A673 (cell line): ENCODE measurements at regions not wholly inside any gene's neighbourhood (a gene's known extent, or its start where the extent isn't known, plus 50 kb on each side); places are given as distances from the start of the nearest gene placed in this dataset.

Experiments used
- BruUV-seq: library from RNA; stranded (reverse); fragments of 400-500 nt; replicated peaks from 2 replicates; lab custom pipeline; 2021; lab: Mats Ljungman, UMichigan
- CTCF ChIA-PET: fragments of 300-600 bp; sonication (Branson Sonifier 250); formaldehyde crosslinking; loops from one replicate; lab custom pipeline; 2022; ENCODE audit warnings: antibody characterized with exemption; lab: Charles Lee
- POLR2A ChIA-PET: fragments of 300-600 bp; sonication (Branson Sonifier 250); formaldehyde crosslinking; loops from one replicate; lab custom pipeline; 2022; ENCODE audit warnings: antibody characterized with exemption; ENCODE audit not compliant: low non-redundant PET; lab: Charles Lee
- DNase-seq: peaks from one replicate; pipeline ENCODE4 v3.0.0-alpha.2; 2015; ENCODE audit warnings: low spot score
- H3K27ac ChIP-seq: fragments of 200-600 bp; sonication (generic); 2 replicates; pipeline ENCODE4 v1.5.1; 2016; ENCODE audit warnings: mixed run types, low read depth, mild to moderate bottlenecking, mixed read lengths, antibody characterized with exemption, low read length; ENCODE audit not compliant: poor library complexity, severe bottlenecking
- H3K27me3 ChIP-seq: fragments of 200-600 bp; sonication (generic); replicated peaks from 2 replicates; pipeline ENCODE4 v1.6.1; 2017; ENCODE audit warnings: mixed run types, low read depth, mild to moderate bottlenecking, mixed read lengths, antibody characterized with exemption, low read length; ENCODE audit not compliant: insufficient read depth, poor library complexity
- H3K36me3 ChIP-seq: fragments of 200-600 bp; sonication (generic); 2 replicates; pipeline ENCODE4 v1.6.1; 2016; ENCODE audit warnings: mixed run types, mild to moderate bottlenecking, mixed read lengths, antibody characterized with exemption, low read length; ENCODE audit not compliant: insufficient read depth, poor library complexity, severe bottlenecking
- H3K4me1 ChIP-seq: fragments of 200-600 bp; sonication (generic); 2 replicates; pipeline ENCODE4 v1.6.1; 2017; ENCODE audit warnings: mixed run types, mild to moderate bottlenecking, mixed read lengths, antibody characterized with exemption, low read length; ENCODE audit not compliant: insufficient read depth, poor library complexity, severe bottlenecking
- H3K4me3 ChIP-seq: fragments of 200-600 bp; sonication (generic); 2 replicates; pipeline ENCODE4 v1.5.1; 2016; ENCODE audit warnings: low read depth, mixed run types, mild to moderate bottlenecking, mixed read lengths, low read length; ENCODE audit not compliant: poor library complexity, severe bottlenecking
- H3K9me3 ChIP-seq: fragments of 200-600 bp; sonication (generic); 2 replicates; pipeline ENCODE4 v1.6.1; 2016; ENCODE audit warnings: mixed run types, low read depth, mild to moderate bottlenecking, mixed read lengths, antibody characterized with exemption, low read length; ENCODE audit not compliant: poor library complexity, severe bottlenecking
- EZH2 ChIP-seq: fragments of 200-600 bp; sonication (generic); IDR thresholded peaks from 2 replicates; pipeline ENCODE4 v1.6.1; 2017; ENCODE audit warnings: borderline replicate concordance, low read depth, mild to moderate bottlenecking, mixed read lengths, antibody characterized with exemption, low read length; ENCODE audit not compliant: poor library complexity, severe bottlenecking
- intact Hi-C: fragments of 100-400 bp; cut with micrococcal nuclease; formaldehyde crosslinking; loops from one replicate; pipeline ENCODE4 v1.10.0; 2022; ENCODE audit not compliant: unreplicated experiment
- TF ChIP-seq, protein P1 (sequence below): fragments of 300-800, 200-600 bp; sonication (generic); conservative IDR thresholded peaks from 2 replicates; pipeline ENCODE4 v1.5.1; 2017; ENCODE audit warnings: low read depth, mild to moderate bottlenecking, antibody characterized with exemption, low read length, moderate library complexity, mixed read lengths

DNA sequence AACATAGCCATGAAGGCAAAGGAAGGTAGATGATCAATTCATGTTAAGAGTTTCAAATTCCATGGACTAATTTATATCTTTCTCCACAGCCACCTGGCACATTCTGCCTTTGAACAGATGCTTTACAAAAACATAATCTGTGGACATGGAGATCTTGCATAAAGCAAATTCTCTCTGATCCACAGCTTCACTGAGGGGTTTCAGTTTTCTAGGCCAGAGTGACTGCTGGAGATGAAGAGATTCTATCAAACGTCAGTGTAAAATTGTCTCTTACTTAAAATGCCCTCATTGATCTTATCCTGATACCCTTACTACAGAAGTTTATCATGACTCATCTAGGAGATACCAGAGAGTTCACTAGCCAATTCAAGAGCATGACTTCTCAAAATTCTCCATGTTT lies 291.6 kb downstream of the DAD1 start:
- no peaks in the 10 kb centered on the region for H3K36me3 ChIP-seq
- H3K4me1 ChIP-seq = no peaks in the 10 kb centered on the region
- ChIA-PET POLR2A (no interaction called here), CTCF (no interaction called here)
- H3K27ac ChIP-seq = no peak overlapping the region
- BruUV-seq = no TSS peak
- no peaks in the 10 kb centered on the region for H3K27me3 ChIP-seq
- no peak overlapping the region for H3K4me3 ChIP-seq
- no peak for DNase-seq
- TF ChIP-seq, protein P1, sequence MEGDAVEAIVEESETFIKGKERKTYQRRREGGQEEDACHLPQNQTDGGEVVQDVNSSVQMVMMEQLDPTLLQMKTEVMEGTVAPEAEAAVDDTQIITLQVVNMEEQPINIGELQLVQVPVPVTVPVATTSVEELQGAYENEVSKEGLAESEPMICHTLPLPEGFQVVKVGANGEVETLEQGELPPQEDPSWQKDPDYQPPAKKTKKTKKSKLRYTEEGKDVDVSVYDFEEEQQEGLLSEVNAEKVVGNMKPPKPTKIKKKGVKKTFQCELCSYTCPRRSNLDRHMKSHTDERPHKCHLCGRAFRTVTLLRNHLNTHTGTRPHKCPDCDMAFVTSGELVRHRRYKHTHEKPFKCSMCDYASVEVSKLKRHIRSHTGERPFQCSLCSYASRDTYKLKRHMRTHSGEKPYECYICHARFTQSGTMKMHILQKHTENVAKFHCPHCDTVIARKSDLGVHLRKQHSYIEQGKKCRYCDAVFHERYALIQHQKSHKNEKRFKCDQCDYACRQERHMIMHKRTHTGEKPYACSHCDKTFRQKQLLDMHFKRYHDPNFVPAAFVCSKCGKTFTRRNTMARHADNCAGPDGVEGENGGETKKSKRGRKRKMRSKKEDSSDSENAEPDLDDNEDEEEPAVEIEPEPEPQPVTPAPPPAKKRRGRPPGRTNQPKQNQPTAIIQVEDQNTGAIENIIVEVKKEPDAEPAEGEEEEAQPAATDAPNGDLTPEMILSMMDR = no peak
- TF ChIP-seq EZH2 = no peak
- intact Hi-C loops = no loop called here
- no peaks in the 10 kb centered on the region for H3K9me3 ChIP-seq

DNA sequence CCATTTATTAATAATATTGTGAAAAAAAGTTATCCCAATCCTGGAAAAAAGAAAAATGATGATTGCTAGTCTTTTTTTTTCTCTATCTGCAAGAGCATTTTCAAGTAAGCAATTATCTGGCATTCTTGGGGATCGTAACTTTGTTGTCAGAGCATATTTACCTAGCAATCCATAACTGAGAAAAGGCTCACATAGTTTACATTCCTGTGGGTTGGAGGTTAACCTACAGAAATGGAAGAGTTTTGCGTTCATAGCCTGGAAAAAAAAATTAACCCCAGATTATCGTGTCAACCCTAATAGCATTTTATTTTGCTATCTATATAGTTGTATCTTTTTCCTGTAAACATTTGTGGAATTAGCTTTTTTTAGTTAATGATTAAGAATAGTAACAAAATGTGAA lies 292.3 kb downstream of the DAD1 start:
- ChIA-PET POLR2A (no interaction called here), CTCF (no interaction called here)
- no TSS peak for BruUV-seq
- no peaks in the 10 kb centered on the region for H3K27me3 ChIP-seq
- no peak overlapping the region for H3K27ac ChIP-seq
- H3K36me3 ChIP-seq = no peaks in the 10 kb centered on the region
- DNase-seq = no peak
- no peaks in the 10 kb centered on the region for H3K9me3 ChIP-seq
- TF ChIP-seq EZH2 = no peak
- TF ChIP-seq, protein P1 = no peak
- intact Hi-C loops = no loop called here
- H3K4me3 ChIP-seq = no peak overlapping the region
- H3K4me1 ChIP-seq = no peaks in the 10 kb centered on the region

DNA sequence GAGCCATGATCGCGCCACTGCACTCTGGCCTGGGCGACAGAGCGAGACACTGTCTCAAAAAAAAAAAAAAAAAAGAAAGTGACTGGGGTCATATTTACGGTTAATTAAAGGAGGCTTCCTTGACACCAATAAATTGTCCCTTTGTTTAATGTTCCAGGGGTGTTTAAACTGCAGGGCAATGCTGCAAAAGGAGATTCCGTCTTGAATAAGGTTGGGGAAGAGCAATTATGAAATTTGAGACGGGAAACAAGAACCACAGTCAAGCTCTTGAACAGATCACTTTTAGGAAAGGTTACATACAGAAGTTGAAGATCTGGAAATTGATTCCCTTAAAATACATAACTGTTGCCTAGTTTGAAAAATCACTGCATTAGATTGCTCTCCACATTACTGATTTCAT lies 292.9 kb downstream of the DAD1 start:
- ChIA-PET CTCF (interaction anchor here (0.5 kb wide), 1 partner anchor 261 kb away, joined by 5 read pairs; no protein-coding TSS in a partner anchor), POLR2A (no interaction called here)
- BruUV-seq = no TSS peak
- Histone ChIP-seq H3K9me3 (no peaks in the 10 kb centered on the region), H3K4me3 (no peak overlapping the region), H3K27me3 (no peaks in the 10 kb centered on the region), H3K36me3 (no peaks in the 10 kb centered on the region), H3K27ac (no peak overlapping the region), H3K4me1 (no peaks in the 10 kb centered on the region)
- DNase-seq = no peak
- no peak for TF ChIP-seq EZH2
- TF ChIP-seq, protein P1 = no peak
- intact Hi-C loops = no loop called here
